Glutamatergic neuron (in vitro differentiated cells): ENCODE measurements at regions not wholly inside any gene's neighbourhood (a gene's known extent, or its start where the extent isn't known, plus 50 kb on each side); places are given as distances from the start of the nearest gene placed in this dataset.

Source experiments
- DNase-seq: peaks from one replicate; pipeline ENCODE4 v3.0.0; 2022
- H3K27ac Mint-ChIP-seq: one replicate; pipeline ENCODE4 v1.8.0; 2020; ENCODE audit warnings: mild to moderate bottlenecking, mixed read lengths, inconsistent platforms; ENCODE audit not compliant: unreplicated experiment
- H3K27me3 Mint-ChIP-seq: one replicate; pipeline ENCODE4 v1.8.0; 2020; ENCODE audit warnings: mild to moderate bottlenecking, moderate library complexity, mixed read lengths, inconsistent platforms; ENCODE audit not compliant: unreplicated experiment
- H3K36me3 Mint-ChIP-seq: one replicate; pipeline ENCODE4 v1.8.0; 2020; ENCODE audit warnings: mild to moderate bottlenecking, mixed read lengths, inconsistent platforms; ENCODE audit not compliant: unreplicated experiment
- H3K4me1 Mint-ChIP-seq: one replicate; pipeline ENCODE4 v1.8.0; 2020; ENCODE audit warnings: mild to moderate bottlenecking, low read depth, mixed read lengths, inconsistent platforms; ENCODE audit not compliant: unreplicated experiment
- H3K4me3 Mint-ChIP-seq: one replicate; pipeline ENCODE4 v1.8.0; 2020; ENCODE audit warnings: mild to moderate bottlenecking, mixed read lengths, inconsistent platforms; ENCODE audit not compliant: unreplicated experiment
- H3K9me3 Mint-ChIP-seq: one replicate; pipeline ENCODE4 v1.8.0; 2020; ENCODE audit warnings: mild to moderate bottlenecking, moderate library complexity, mixed read lengths, inconsistent platforms; ENCODE audit not compliant: unreplicated experiment
- TF ChIP-seq, protein P1 (sequence below): fragments of 200-600 bp; sonication (generic); IDR thresholded peaks from one replicate; pipeline ENCODE4 v1.5.0; 2021; ENCODE audit not compliant: partially characterized antibody, unreplicated experiment

DNA sequence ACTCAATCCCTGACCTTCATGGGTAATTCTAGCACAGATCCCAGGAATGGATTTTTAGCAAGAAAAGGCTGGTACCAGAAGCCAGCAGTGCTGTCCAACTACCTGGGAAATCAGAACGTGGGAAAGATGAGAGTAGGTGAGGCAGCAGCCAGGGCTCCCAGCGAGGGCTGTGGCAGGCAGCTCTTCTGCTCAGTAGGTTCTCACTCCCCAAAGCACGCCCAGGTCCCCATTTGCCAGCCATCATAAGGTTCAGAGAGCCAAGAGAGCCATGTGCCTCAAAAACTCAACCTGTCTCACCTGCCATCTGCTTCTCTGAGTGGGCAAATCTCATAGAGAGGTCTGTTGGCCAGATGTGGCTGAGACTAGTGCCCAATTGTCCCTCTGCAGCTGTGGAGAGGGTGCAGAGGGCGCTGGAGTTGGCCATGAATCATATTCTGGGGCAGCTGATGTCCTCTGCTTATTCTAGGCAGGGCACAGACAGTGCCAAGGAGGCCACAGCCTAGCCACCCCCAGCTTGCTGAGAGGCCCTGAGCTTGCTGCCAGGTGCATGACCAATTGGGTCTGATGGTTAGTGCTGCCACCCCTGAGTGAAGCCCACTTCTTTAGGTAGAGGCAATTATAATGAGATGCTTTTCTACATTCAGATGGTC, 81.7 kb upstream of the GATB start:
- Mint-ChIP-seq H3K36me3 (no peaks in the 10 kb centered on the region), H3K4me3 (no peak overlapping the region), H3K9me3 (peaks cover 2% of the 10 kb centered on the region), H3K4me1 (peaks cover 2% of the 10 kb centered on the region), H3K27me3 (no peaks in the 10 kb centered on the region), H3K27ac (no peak overlapping the region)
- DNase-seq, result no peak
- TF ChIP-seq, protein P1, sequence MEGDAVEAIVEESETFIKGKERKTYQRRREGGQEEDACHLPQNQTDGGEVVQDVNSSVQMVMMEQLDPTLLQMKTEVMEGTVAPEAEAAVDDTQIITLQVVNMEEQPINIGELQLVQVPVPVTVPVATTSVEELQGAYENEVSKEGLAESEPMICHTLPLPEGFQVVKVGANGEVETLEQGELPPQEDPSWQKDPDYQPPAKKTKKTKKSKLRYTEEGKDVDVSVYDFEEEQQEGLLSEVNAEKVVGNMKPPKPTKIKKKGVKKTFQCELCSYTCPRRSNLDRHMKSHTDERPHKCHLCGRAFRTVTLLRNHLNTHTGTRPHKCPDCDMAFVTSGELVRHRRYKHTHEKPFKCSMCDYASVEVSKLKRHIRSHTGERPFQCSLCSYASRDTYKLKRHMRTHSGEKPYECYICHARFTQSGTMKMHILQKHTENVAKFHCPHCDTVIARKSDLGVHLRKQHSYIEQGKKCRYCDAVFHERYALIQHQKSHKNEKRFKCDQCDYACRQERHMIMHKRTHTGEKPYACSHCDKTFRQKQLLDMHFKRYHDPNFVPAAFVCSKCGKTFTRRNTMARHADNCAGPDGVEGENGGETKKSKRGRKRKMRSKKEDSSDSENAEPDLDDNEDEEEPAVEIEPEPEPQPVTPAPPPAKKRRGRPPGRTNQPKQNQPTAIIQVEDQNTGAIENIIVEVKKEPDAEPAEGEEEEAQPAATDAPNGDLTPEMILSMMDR, result no peak

DNA sequence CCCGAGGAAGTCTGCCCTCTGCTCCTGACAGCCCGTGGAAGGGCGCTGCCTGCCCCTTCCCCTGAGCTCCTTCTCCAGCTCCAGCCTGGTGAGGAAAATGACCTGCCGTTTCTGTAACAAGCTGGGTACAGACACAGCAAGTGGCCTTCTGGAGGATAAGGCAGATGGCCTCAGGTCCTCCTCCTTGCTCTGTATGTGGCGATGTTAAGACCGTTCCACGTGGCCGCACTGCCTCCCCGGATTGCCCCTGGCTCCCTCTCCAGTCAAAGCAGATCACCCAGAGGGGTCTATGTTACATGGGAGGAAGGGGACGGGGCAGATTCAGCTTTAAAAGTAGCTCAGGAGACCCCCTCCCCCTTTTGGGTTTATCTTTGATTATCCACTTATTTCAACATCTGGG, 80.3 kb upstream of the GATB start:
- H3K4me3 Mint-ChIP-seq, result no peak overlapping the region

DNA sequence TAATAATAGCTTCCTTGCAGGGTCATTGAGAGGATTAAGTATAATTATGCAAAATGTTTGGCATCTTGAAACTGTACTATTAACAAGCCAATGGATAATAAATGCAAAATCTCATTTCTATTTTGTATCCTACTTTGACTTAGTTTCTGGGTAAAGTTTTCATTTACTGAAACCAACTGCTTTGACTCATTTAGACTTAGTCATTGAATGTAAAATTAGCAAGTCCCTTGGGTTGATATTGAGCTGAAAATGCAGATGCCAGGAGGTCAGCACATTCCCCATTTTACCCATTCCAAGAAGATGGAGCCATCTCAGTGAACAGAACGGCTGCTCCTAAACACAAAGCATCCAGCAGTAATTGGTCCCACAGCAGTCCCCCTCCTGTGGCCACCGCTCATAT, 74.7 kb upstream of the GATB start:
- Mint-ChIP-seq H3K9me3 (peaks cover 2% of the 10 kb centered on the region), H3K27ac (no peak overlapping the region), H3K36me3 (no peaks in the 10 kb centered on the region), H3K4me1 (no peaks in the 10 kb centered on the region), H3K27me3 (no peaks in the 10 kb centered on the region), H3K4me3 (no peak overlapping the region)
- DNase-seq, result no peak
- TF ChIP-seq, protein P1, result no peak

More for the DNA sequence above, 80.3 kb upstream of the GATB start:
- no peaks in the 10 kb centered on the region for H3K27me3 Mint-ChIP-seq
- peaks cover 2% of the 10 kb centered on the region for H3K9me3 Mint-ChIP-seq
- DNase-seq, result no peak
- TF ChIP-seq, protein P1, result no peak
- H3K4me1 Mint-ChIP-seq, result peaks cover 2% of the 10 kb centered on the region
- H3K36me3 Mint-ChIP-seq, result no peaks in the 10 kb centered on the region
- H3K27ac Mint-ChIP-seq, result no peak overlapping the region

DNA sequence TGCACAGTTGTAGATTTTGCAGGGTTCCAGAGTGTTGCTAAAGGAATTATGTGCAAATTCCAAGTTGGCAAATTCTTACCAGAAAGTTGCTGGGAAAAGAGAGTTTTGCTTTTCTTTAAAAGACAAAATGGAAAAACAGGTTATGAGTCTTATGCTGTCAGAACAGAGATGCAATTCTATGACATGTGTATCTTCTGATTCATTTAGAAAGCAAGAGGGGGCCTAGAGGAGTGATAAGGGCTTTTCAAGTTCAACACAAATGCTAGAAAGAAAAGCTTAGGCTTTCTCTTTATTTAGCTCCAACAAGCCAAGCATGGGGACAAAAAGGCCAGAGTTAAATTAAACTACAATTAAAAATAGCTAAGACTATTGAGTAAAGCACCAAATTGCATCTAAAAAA, 72.4 kb upstream of the GATB start:
- TF ChIP-seq, protein P1, result no peak
- DNase-seq, result no peak
- no peak overlapping the region for H3K4me3 Mint-ChIP-seq
- no peak overlapping the region for H3K27ac Mint-ChIP-seq
- no peaks in the 10 kb centered on the region for H3K4me1 Mint-ChIP-seq
- no peaks in the 10 kb centered on the region for H3K36me3 Mint-ChIP-seq
- H3K27me3 Mint-ChIP-seq, result no peaks in the 10 kb centered on the region
- H3K9me3 Mint-ChIP-seq, result peaks cover 2% of the 10 kb centered on the region

DNA sequence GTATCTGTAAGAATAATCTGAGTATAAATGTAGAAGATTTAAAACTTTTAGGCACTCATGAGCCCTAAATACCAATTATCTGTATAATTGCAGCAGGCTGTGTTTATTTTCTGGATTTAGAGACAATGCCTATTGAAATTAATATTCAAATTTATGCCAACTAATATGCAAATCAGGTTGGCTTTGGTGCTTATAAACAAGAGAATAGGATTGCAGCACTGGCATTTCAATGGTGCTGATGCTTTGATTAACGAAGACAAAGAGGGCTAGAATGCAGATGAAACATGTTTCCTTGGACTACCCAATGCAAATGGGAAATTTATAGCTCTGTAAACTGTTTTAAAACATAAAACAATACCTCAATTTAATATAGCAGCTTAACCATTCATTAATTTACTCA, 70.7 kb upstream of the GATB start:
- Mint-ChIP-seq H3K4me1 (no peaks in the 10 kb centered on the region), H3K27me3 (no peaks in the 10 kb centered on the region), H3K4me3 (no peak overlapping the region), H3K9me3 (peaks cover 2% of the 10 kb centered on the region), H3K36me3 (no peaks in the 10 kb centered on the region), H3K27ac (no peak overlapping the region)
- TF ChIP-seq, protein P1, result no peak
- DNase-seq, result no peak
